ENCODE measurements at regions not wholly inside any gene's neighbourhood (a gene's known extent, or its start where the extent isn't known, plus 50 kb on each side); places are given as distances from the start of the nearest gene placed in this dataset.

DNA sequence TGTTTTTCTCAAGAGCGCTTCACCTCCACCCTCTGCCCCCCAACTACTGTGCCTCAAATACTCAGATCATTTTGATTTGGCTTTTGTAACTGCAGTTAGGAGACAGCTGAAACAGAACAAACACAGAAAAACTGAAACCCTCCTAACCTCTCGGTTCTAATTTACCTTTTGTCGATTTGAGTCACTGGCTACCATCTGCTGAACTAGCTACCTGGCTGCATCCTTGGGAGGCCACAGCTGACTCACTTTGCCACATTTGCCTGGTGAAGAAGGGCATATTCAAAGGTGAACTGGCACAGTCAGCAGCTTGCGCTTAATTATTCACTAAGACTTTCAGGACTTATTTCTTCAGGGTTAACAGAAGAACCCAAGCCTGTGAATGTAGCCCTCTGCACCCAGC, 117.7 kb downstream of the FOXB1 start:
- TF ChIP-seq CTBP1 (IDR thresholded peaks at IDR 0.05; ENCODE audit: borderline replicate concordance) (no peak), HDGF (IDR thresholded peaks at IDR 0.05; ENCODE audit: borderline replicate concordance) (no peak), ZNF384 (IDR thresholded peaks at IDR 0.05) (no peak), FOXM1 (IDR thresholded peaks at IDR 0.05; ENCODE audit: borderline replicate concordance) (no peak)
- TF ChIP-seq, protein P1, sequence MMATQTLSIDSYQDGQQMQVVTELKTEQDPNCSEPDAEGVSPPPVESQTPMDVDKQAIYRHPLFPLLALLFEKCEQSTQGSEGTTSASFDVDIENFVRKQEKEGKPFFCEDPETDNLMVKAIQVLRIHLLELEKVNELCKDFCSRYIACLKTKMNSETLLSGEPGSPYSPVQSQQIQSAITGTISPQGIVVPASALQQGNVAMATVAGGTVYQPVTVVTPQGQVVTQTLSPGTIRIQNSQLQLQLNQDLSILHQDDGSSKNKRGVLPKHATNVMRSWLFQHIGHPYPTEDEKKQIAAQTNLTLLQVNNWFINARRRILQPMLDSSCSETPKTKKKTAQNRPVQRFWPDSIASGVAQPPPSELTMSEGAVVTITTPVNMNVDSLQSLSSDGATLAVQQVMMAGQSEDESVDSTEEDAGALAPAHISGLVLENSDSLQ (IDR thresholded peaks at IDR 0.05): no peak
